ENCODE measurements at regions not wholly inside any gene's neighbourhood (a gene's known extent, or its start where the extent isn't known, plus 50 kb on each side); places are given as distances from the start of the nearest gene placed in this dataset.

DNA sequence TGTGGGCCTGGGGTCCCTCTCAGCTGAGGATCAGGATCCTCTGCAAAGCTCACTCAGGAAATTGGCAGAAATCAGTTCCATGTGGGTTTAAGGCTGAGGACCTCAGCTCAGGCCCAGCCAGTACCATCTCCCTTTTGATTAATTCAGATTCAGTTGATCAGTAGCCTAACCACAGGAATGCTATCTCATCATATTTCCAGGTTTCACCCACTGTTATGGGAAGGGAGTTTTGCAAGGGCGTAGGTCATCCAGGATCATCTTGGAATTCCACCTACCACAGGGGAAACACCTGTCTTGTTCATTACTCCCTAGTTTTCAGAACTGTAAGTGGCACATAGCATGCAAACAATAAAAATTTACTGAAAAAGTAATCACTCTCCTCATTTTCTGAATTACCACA, 399.5 kb upstream of the CNTN3 start:
- H3K27me3 ChIP-seq (ENCODE audit: insufficient read depth, low read length): no peaks in the 10 kb centered on the region
- ATAC-seq: no peak
- no peak overlapping the region for H3K27ac ChIP-seq (ENCODE audit: low read depth, low read length)
- BruUV-seq (replicated peaks): no TSS peak
- no peak for DNase-seq (ENCODE audit: low read depth, low spot score)
- H3K9me3 ChIP-seq (ENCODE audit: control insufficient read depth in 1 of 2, insufficient read depth in 1 of 2, low read depth in 1 of 2, low read length in 2 of 2): peaks cover 0 to 21% of the 10 kb centered on the region in 2 experiments; a peak in 2 of 4 replicates
- no peak for TF ChIP-seq SRF (IDR thresholded peaks at IDR 0.05; ENCODE audit: low read depth)
- TF ChIP-seq TCF7L2 (IDR thresholded peaks at IDR 0.05; ENCODE audit: borderline replicate concordance, extremely low read depth, insufficient read depth, insufficient read length): no peak
- no peak for TF ChIP-seq POLR2AphosphoS5 (IDR thresholded peaks at IDR 0.05; ENCODE audit: low read depth, low read length)
- no peak for TF ChIP-seq REST (IDR thresholded peaks at IDR 0.05; ENCODE audit: low read depth)
- no peak for TF ChIP-seq EZH2 (IDR thresholded peaks at IDR 0.05)
- no peak for TF ChIP-seq POLR2A (IDR thresholded peaks at IDR 0.05; ENCODE audit: borderline replicate concordance, extremely low read depth, insufficient read depth, insufficient read length)
- TF ChIP-seq CTCF (IDR thresholded peaks at IDR 0.05 in 2 of 3, conservative IDR thresholded peaks at IDR 0.05 in 1 of 3; ENCODE audit: borderline replicate concordance in 1 of 3, insufficient read depth in 1 of 3, low read depth in 2 of 3, low read length in 2 of 3): no peak
- no peak for TF ChIP-seq SP1 (IDR thresholded peaks at IDR 0.05; ENCODE audit: low read depth)
- no peak for TF ChIP-seq JUND (IDR thresholded peaks at IDR 0.05)
- no peak for TF ChIP-seq ZNF274 (IDR thresholded peaks at IDR 0.05; ENCODE audit: low read depth, low read length)
- no peak for TF ChIP-seq EGR1 (IDR thresholded peaks at IDR 0.05; ENCODE audit: low read depth)
- TF ChIP-seq, protein P1, sequence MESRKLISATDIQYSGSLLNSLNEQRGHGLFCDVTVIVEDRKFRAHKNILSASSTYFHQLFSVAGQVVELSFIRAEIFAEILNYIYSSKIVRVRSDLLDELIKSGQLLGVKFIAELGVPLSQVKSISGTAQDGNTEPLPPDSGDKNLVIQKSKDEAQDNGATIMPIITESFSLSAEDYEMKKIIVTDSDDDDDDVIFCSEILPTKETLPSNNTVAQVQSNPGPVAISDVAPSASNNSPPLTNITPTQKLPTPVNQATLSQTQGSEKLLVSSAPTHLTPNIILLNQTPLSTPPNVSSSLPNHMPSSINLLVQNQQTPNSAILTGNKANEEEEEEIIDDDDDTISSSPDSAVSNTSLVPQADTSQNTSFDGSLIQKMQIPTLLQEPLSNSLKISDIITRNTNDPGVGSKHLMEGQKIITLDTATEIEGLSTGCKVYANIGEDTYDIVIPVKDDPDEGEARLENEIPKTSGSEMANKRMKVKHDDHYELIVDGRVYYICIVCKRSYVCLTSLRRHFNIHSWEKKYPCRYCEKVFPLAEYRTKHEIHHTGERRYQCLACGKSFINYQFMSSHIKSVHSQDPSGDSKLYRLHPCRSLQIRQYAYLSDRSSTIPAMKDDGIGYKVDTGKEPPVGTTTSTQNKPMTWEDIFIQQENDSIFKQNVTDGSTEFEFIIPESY (IDR thresholded peaks at IDR 0.05; ENCODE audit: extremely low read depth, insufficient replicate concordance, low read length): no peak
- no peak for TF ChIP-seq CBX3 (IDR thresholded peaks at IDR 0.05; ENCODE audit: low read depth)
- no peak for TF ChIP-seq ZFX (IDR thresholded peaks at IDR 0.05)
- TF ChIP-seq YY1 (IDR thresholded peaks at IDR 0.05; ENCODE audit: extremely low read depth, insufficient replicate concordance, low read depth, low read length): no peak
- TF ChIP-seq FOSL1 (IDR thresholded peaks at IDR 0.05; ENCODE audit: low read depth): no peak
- no peak for TF ChIP-seq EZH2phosphoT487 (IDR thresholded peaks at IDR 0.05; ENCODE audit: borderline replicate concordance)
- TF ChIP-seq SIN3A (IDR thresholded peaks at IDR 0.05; ENCODE audit: low read depth): no peak
- TF ChIP-seq MAX (IDR thresholded peaks at IDR 0.05): no peak
- no peaks in the 10 kb centered on the region for H3K79me2 ChIP-seq (ENCODE audit: insufficient read depth, low read length)
- H3K4me2 ChIP-seq (ENCODE audit: low read length): no peak overlapping the region
- CTCF ChIA-PET: no interaction called here
- H3K36me3 ChIP-seq (ENCODE audit: control insufficient read depth in 1 of 2, insufficient read depth in 2 of 2, low read length in 2 of 2): no peaks in the 10 kb centered on the region; a peak in 1 of 4 replicates
- H4K20me1 ChIP-seq (ENCODE audit: insufficient read depth): no peaks in the 10 kb centered on the region
- H3K9me2 ChIP-seq (ENCODE audit: insufficient read depth): no peaks in the 10 kb centered on the region
- intact Hi-C loops (cut with micrococcal nuclease): no loop called here
- H3K9ac ChIP-seq (ENCODE audit: low read length): no peak overlapping the region
- H3K4me3 ChIP-seq (replicated peaks in 1 of 2; ENCODE audit: low read depth in 1 of 2, low read length in 2 of 2): no peak overlapping the region
- RAD21 ChIA-PET (ENCODE audit: low non-redundant PET in 1 of 2, low total read pairs in 2 of 2, uncharacterized antibody in 2 of 2, unreplicated experiment in 2 of 2): no interaction called here
- no peak overlapping the region for H2AFZ ChIP-seq (ENCODE audit: low read depth, low read length, poor library complexity, severe bottlenecking)
- POLR2A ChIA-PET: no interaction called here
- no peaks in the 10 kb centered on the region for H3K4me1 ChIP-seq (ENCODE audit: control insufficient read depth in 1 of 2, insufficient read depth in 2 of 2, low read length in 2 of 2)

All from HCT116 (cell line).